LNCAP (cell line): ENCODE measurements at regions not wholly inside any gene's neighbourhood (a gene's known extent, or its start where the extent isn't known, plus 50 kb on each side); places are given as distances from the start of the nearest gene placed in this dataset.

Experiments
- TF ChIP-seq, protein P1 (sequence below): fragments of 450-650 bp; IDR thresholded peaks from 2 replicates; pipeline ENCODE4 v1.5.1; 2017; ENCODE audit warnings: mild to moderate bottlenecking

DNA sequence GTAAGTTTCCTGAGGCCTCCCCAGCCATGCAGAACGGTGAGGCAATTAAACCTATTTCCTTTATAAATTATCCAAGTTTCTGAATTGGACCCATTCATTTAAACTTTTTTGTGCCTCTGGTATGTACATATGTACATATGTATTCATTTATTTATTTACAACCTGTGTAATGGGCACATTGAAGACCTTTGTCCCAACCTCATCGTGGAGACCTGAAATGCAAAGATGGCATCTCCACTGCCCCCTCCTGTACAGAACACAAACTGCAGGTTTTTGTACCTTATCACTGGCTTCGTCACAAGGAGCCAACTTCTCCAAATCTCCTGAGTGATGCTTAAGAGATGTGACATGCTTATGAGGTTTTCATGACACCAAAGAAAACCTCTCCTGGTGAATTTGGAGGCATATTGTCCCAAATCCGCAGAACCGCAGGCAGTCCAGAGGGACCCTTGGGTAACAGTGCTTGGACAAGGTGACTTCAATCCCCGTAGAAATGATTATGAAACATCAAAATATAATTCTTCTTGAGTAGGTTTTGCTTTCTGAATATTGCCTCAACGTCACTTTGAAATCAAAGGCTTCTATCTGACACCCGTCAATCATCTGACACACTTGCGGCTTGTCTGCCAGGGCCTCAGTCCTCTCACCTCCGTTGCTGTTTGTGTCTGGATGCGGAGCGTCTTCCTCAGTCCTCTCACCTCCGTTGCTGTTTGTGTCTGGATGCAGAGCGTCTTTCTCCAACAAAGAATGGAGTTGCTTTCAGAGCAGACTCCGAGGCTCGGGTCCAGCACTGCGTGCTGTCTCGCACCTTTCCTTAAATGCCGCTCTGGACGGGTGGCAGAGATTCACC is 135.0 kb upstream of the IRX4 start:
- TF ChIP-seq, protein P1, sequence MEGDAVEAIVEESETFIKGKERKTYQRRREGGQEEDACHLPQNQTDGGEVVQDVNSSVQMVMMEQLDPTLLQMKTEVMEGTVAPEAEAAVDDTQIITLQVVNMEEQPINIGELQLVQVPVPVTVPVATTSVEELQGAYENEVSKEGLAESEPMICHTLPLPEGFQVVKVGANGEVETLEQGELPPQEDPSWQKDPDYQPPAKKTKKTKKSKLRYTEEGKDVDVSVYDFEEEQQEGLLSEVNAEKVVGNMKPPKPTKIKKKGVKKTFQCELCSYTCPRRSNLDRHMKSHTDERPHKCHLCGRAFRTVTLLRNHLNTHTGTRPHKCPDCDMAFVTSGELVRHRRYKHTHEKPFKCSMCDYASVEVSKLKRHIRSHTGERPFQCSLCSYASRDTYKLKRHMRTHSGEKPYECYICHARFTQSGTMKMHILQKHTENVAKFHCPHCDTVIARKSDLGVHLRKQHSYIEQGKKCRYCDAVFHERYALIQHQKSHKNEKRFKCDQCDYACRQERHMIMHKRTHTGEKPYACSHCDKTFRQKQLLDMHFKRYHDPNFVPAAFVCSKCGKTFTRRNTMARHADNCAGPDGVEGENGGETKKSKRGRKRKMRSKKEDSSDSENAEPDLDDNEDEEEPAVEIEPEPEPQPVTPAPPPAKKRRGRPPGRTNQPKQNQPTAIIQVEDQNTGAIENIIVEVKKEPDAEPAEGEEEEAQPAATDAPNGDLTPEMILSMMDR: peak; percentile 60

DNA sequence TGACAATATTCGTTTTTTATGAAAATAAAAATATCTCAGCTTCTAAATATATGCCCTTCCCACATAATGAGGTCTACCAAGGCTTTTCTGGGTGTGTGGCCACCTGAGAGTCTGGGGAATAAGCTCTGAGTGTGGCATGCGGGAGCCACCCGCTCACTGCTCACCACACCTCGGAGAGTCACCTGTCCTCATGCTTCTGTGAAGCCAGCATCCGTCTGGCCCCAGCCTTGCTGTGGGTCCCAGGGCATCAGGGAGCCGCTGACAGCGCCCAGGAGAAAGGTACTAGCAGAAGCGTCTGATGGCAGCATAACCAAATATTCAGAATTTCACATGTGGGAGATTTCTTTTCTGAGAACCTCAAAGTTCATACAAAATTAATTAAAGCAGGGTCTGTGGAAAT is 133.2 kb upstream of the IRX4 start:
- TF ChIP-seq, protein P1: no peak

DNA sequence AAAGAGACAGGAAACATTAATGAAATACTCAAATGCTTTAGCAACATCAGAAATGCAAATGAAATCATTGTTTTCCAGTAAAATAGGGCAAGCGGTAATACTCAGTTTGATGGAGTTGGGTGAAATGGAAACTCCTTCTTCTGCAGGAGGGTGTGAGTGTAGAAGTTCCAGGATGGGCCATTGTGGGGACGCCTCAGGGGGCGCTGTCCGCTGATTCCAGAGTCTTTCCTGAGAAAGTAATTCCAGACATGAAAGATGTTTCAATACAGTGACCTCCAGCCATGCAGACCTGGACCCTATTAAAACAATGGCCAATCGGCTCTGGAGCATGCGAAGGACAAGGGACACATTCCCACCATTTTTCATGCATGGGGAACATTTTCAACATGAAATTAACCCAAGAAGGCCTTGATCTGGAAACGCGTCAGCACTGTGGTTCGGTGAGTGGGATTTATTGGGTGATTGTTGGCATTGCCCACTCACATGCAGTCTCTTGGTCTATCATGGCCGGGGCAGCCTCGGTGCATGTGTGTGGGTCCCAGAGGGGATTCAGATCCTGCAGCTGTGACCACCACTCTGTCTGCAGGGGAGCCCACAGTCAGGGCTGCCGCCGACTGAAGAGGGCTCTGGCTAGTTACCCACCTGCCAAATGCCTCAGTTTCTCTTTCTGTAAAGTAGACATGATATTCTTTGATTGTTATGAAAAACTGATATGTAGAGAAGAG is 132.6 kb upstream of the IRX4 start:
- TF ChIP-seq, protein P1: 0 out of 2 replicates have a peak, but pooled peaks have one; percentile 11

DNA sequence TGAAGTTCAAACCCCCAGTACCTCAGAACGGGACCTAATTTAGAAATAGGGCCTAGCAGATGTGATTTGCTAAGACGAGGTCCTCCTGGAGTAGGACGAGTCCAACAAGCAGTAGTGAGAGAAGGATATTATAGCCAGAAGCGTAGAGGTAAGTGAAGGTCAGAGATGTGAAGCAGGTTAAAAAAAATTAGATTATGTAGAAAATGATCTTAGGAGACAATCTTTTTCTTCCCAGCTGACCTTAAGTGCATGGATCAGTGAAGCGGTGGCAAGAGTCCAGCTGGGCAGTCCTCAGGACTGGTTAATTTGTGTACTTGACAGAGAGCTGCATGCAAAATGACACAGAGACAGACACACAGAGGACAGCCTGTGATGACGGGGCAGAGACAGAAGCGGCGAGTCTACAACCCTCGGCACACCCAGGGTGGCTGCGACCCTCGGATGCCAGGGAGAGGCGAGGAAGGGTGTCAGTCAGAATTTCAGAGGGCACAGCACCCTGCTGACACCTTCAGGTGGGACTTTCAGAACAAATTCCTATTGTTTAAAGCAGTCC is 131.4 kb upstream of the IRX4 start:
- TF ChIP-seq, protein P1: no peak

DNA sequence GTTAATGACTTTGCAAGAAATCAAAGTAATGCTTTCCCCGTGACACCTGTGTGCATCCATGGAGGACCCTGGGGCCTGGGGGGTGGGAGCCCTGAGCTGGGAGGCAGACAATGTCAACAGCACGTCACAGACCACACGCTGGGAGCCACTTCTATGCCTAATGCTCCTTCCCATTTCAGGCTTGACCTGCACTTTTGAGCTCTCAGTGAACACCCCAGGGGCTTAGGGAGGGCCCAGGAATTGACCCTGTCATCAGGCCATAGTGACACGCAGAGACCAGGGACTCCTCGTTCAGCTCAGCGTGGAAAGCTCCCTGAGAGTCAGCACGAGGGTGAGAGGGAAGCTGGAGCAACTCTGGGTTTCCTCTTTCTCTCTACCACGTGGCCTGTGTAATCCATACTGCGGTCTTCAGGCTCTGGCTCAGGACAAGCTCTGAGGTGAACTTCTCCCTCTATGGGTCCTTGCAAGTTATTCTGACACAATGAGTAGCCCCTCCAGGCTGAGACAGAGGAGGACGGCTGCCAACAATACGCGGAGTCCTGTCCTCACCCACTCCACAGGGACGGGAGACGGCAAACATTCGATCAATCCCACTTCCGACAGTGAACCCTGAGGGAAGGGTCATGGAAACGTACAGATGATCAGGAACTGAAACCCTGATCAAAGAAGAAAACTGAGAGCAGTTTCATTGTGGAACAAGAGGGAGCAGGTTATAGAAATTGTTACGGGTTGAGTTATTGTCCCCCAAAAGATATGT is 130.8 kb upstream of the IRX4 start:
- TF ChIP-seq, protein P1: no peak

DNA sequence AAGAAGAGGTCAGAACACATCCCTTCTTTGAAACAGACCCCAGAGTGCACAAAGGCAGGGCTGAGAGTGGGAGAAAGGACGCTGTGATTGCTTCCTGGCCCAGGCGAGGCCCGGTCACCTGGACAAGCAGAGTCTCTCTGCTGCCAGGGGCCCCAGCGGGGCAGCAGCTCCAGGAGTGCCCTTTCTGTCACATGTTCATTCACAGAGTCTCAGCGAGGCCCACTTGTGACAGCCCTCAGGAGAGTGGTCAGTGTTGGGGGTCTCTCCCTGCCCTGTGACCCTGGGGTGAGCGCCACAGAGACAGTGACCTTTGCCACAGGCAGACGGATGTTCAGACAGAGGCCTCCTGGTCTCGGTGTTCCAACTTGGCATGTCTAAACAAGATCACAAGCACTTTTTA is 130.2 kb upstream of the IRX4 start:
- TF ChIP-seq, protein P1: no peak
